ENCODE measurements at regions not wholly inside any gene's neighbourhood (a gene's known extent, or its start where the extent isn't known, plus 50 kb on each side); places are given as distances from the start of the nearest gene placed in this dataset.
"Not testable (repeated sequence)": the region's sequence is repeated elsewhere in the genome, so short reads cannot be mapped to it uniquely, and the experiment has no call there.

DNA sequence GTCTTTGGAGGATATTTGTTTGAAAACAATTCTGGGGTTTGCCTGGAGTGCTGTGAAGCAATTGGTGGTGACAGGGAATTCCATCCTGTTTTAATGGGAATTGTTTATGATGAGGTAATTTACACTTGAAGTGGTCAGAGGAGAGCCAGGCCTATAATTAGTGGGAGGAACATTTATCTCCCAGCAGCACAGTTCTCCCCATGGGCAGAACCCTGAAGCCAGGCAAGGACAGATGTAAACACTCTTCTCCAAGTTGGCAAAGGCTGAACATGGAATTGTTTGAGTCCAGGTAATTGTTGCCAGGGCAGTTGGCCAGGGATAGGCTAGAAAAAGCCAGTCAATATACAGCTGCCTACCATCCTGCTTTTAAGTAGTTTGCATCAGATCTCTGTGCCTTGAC is 789.7 kb downstream of the FRK start:
- no peak for DNase-seq (ENCODE audit: low read depth, low spot score)

DNA sequence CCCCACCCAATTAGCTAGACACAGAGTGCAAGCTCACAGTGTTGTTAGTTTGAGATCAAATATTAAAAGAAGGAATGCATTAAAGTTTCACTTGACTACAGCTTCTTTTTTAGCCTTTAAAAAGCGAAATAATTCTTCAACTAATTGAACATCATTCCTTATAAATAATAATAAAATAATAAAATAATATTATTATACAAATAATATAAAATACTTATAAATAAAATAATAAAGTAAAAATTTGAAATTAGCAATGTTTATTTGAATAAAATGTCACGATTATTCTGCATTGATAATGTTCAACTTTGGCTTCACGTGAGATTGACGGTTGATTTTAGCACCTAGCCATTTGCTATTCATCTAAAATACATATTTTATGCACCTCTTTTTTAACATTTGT is 819.3 kb downstream of the FRK start:
- DNase-seq (ENCODE audit: low read depth, low spot score), result no peak

DNA sequence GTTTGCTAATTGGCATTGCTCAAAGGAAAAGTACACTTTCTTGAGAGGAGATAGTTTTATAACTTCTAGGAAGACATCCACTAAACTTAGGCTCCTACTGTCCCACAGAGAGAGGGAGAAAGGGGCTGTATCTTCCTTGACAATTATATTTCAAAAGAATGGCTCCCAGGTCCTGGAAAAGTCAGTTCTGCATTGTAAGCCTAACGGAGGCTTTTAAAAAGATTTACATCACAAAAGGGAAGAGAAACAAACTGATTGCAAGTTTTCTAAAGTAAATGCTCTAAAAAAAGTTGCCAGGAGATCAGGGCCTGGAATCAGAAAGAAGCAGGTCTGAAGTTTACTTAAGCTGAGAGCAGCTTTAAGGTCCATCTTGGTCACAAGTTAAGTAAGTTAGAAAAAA is 839.5 kb downstream of the FRK start:
- no peak for DNase-seq (ENCODE audit: low read depth, low spot score)

DNA sequence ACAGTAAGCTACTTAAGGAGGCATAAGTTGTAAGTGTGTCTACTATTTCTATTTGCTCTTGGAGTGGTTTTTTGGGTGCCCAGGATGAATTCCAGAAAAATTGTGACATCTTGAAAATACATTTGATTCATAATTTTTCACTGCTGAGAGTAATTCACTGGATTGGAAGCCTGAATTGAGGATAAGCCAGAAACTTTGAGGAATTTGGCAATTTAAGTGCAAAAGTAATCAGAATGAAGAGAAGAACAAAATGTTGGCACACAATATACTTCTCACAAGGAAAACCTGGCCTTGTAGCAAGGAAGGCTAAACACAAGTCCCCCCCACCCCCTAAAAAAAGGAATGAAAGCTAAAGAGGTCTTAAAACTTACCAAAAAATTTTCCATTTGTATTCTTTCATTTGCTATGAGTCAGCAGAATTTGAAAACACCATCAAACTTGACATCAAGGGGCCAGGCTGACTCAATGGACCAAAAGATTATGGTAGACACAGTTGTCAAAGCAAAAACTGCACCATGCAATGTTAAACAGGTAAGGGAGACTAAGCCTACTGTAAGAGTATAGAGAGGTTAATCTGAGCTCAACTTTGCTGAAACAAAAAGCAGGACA is 840.0 kb downstream of the FRK start:
- DNase-seq (ENCODE audit: low read depth, low spot score), result no peak

DNA sequence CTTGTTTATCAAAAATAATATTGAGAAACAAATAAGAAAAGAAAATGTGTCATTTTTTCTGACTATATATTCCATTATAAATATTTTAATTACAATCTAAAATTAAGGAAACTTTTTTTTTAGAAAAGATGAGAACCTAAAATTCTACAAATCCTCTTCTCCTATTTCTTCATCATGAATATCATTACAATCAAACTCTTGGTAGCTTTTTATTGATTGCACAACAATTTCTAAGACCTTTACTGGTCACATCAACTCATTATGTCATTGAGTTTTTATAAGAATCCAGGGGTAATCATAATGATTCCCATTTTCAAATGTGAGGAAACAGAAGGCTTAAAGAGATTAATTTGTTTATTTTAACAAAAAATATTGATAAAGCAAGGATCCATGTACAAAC is 841.0 kb downstream of the FRK start:
- DNase-seq (ENCODE audit: low read depth, low spot score), result no peak

DNA sequence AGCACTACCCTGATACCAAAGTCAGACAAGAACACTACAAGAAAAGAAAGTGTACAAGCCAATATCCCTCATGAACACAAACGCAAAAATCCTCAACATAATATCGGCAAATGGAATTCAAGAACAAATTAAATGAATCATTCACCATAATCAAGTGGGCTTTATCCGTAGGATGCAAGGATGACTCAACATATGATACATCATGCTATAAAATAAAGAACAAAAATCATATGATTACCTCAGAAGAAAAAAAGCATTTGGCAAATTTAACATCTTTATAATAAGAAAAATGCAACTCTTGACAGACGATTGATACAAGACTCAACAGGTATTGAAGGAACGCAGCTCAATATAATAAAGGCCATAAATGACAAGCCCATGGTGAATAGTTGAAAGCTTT is 843.9 kb downstream of the FRK start:
- DNase-seq (ENCODE audit: low read depth, low spot score), result no peak

DNA sequence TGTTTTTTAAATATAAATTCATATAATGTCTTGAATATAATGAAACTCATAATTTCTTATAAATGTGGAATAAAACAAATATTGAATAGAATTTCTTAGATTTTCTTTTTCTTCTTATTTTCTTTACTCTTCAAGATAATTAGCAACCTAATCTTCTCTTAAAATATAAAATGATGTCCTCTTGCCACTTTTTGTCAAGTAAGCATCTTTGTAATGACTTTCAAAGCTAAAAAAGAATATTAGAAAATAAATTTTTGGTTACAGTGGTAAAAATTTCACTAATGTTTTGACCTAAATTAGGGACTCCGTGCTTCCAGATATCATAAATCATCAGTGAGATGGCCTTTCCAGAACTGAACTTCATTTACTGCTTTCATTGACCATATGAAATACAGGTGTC is 846.4 kb downstream of the FRK start:
- no peak for DNase-seq (ENCODE audit: low read depth, low spot score)

DNA sequence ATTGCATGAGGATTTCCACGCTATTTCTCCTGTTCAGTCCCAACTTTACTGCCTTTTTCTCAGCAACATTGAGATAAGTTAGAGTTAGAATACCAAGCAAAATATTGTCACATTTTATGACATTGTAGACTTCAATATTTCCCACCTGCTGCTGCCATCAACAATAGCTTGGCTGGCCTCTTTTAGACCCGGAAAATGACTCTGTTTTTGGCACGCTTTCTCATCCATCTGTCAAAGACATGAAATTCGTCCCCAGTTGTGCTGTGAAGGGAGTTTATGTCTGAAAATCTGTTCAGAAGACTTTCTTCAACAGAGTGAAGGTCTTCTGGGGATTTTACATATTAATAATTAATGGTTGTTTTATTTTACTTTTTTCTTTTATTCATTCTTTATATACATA is 857.3 kb downstream of the FRK start:
- DNase-seq (ENCODE audit: low read depth, low spot score), result no peak

DNA sequence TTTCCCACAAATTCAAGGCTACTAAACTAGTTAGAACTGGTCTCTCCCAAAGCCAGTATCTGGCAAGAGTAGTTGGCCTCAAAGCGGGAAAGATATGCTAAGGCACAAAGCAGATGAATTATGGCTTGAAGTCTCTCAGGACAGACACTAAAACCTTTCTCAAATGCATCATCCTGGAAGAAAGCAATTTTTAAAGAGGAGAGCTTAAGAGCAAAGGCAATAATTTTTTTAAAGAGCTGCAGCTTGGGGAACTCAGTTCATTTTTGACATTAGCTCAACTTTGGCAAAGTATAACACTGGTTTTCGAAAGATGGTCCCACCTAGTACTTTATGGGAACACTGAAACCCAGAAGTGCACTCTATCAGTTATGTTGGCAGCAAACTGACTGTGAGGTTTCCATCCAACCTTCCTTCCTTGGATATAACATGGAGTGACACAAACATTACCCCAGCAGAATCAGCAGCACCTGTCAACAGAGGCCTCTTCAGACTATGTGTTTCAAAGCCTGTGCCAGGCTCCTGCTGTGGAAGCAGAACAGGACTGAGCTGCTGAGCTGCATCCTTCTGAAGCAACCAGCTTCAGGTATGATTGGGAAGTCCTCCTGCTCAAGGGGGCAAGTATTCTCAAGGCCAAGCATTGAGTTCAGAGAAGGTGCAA is 852.3 kb upstream of the HS3ST5 start:
- DNase-seq (ENCODE audit: low read depth, low spot score), result no peak

DNA sequence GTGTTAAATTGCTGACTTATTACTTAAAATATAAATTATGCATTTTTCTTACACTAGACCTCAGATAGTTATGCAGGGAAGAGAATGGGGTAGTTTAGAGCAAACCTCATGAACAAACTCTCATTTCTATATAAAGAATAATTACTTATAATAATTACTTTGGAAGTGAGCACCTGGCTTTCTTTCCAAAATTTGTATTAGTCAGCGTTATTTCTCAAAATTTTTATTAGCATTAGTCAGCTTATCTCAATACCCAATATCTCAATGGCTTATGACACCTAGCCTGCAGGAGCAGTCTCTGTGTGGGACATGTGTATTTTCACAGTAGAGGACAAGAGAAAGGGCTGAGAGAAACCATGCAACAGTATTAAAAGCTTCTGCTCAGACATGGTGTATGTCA is 849.2 kb upstream of the HS3ST5 start:
- no peak for DNase-seq (ENCODE audit: low read depth, low spot score)

DNA sequence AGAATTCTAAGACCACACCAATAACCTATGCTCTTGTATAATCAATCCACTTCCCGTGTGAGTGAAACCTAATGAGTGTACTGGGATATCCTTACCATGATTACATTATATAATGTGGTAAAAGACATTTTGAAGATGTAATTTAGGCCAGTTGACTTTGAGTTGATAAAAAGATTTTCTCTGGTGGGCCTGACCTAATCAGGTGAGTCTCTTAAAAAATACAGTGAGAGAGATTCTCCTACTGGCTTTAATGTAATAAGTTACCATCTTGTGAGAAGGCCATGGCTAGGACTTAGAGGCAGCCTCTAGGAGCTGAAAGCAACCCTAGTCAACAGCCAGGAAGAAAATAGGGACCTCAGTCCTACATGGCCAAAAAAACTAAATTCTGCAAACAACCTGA is 847.7 kb upstream of the HS3ST5 start:
- DNase-seq (ENCODE audit: low read depth, low spot score), result no peak

DNA sequence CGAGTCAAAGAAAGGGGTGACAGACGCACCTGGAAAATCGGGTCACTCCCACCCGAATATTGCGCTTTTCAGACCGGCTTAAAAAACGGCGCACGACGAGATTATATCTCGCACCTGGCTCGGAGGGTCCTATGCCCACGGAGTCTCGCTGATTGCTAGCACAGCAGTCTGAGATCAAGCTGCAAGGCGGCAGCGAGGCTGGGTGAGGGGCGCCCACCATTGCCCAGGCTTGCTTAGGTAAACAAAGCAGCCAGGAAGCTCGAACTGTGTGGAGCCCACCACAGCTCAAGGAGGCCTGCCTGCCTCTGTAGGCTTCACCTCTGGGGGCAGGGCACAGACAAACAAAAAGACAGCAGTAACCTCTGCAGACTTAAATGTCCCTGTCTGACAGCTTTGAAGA is 832.6 kb upstream of the HS3ST5 start:
- not testable (repeated sequence) for DNase-seq (ENCODE audit: low read depth, low spot score)

DNA sequence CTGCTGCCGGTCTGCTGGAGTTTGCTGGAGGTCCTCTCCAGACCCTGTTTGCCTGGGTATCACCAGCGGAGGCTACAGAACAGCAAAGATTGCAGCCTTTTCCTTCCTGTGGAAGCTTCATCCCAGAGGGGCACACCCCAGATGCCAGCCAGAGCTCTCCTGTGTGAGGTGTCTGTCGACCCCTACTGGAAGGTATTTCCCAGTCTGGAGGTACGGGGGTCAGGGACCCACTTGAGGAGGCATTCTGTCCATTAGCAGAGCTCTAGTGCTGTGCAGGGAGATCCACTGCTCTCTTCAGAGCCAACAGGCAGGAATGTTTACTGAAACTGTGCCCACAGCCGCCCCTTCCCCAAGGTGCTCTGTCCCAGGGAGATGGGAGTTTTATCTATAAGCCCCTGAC is 823.1 kb upstream of the HS3ST5 start:
- DNase-seq (ENCODE audit: low read depth, low spot score), result not testable (repeated sequence)

DNA sequence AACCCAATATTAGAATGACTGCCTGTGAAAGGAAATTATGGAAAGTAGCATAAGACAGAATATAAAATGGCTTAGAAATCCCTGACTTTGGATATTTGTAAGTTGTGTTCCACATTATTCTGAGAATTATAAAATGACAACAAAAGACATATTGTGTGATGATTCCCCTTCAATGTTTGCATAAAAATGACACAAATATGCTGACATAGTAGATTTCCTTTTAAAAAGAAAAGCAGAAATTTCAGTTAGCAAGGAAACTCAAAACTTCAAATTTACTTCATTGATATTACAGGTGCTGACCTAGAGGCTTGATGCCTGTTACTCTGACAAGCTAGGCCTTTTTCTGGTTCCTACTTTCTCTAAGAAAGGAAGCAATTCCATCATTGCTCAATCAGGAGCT is 816.9 kb upstream of the HS3ST5 start:
- DNase-seq (ENCODE audit: low read depth, low spot score), result no peak

DNA sequence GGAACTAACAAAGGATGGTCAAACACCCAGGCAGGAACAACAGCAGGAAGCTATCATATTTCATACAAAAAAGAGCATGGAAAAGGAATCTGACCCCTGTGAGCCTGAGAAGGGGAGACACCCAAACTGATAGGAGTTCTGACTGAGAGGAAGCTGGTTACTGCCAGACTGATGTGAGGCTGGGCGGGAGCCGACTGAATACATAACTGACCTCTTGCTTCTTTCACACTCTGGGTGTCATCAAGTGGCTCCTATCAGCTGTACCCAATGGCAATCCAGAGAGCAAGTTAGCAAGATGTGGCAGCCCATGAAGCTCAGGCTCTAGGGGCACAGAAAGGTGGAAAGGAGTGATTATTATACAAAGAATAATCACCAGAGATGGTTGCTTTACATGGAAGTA is 795.1 kb upstream of the HS3ST5 start:
- no peak for DNase-seq (ENCODE audit: low read depth, low spot score)

DNA sequence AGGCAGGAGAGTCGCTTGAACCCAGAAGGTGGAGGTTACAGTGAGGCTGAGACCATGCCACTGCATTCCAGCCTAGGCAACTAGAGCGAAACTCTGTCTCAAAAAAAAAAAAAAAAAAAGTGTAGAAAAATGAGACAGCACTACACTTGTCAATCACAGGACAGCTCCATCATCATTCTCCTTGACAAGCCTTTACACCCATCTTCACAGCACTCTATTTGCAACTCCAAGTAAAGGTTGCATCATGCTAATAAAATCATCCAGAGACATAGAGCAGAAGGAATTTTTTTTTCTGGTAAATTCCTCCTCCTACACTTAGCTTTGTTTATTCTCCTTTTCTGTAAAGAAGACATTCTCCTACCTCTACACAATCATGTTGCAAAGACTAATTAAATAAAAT is 791.0 kb upstream of the HS3ST5 start:
- DNase-seq (ENCODE audit: low read depth, low spot score), result no peak

DNA sequence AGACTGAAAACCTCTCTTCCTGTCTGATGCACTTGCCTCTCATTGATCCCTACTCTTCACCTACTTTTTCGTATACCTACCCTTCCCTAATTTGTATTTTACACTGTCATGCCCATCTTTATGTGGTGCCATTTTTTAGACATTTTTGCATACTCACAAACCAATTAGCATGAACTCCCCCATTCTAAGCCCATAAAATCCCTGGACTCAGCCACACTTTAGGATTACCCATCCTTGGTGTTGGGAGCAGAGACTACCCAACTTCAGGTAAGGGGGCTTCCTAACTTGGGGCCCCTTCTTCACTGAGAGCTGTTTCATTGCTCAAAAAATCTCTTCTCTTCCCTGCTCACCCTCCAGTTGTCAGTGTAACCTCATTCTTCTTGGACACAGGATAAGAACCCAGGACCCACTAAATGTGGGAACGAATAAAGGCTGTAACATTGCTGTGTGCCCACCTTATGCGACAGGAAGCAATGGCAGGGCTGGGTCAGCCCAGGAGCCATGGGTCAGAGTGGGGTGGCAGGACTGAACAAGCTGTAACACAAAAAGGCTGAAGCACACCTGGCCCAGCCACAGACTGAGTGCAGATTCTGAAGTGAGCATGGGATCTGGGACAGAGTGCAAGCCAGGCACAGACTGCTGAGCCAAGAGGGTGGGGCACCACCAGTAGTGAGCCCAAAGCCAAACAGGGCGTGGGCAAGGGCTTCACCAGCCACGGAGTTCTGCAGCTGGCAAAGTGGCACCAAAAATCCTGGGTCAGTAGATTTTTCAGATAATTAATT is 789.1 kb upstream of the HS3ST5 start:
- no peak for DNase-seq (ENCODE audit: low read depth, low spot score)

DNA sequence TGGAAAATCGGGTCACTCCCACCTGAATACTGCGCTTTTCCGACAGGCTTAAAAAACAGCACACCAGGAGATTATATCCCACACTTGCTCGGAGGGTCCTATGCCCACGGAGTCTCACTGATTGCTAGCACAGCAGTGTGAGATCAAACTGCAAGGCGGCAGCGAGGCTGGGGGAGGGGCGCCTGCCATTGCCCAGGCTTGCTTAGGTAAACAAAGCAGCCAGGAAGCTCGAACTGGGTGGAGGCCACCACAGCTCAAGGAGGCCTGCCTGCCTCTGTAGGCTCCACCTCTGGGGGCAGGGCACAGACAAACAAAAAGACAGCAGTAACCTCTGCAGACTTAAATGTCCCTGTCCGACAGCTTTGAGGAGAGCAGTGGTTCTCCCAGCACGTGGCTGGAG is 778.7 kb upstream of the HS3ST5 start:
- DNase-seq (ENCODE audit: low read depth, low spot score), result not testable (repeated sequence)

DNA sequence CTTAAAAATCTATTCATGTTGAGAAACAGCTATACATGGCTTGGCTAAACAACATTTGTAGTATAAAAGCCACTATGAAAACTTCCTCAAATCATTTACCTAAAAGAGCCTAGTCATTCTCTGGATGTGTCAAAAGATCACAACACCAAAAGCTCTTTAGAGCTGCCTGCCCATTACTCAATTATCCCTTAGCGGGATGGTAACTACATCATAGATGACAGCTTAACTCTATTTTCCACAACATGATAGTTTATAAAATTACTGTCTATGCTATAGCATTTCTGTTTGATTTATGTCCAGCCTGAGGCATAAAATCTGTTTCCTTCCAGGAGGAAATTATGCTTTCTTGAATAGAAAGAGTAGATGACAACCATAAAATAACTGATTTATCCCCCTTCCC is 777.6 kb upstream of the HS3ST5 start:
- no peak for DNase-seq (ENCODE audit: low read depth, low spot score)

DNA sequence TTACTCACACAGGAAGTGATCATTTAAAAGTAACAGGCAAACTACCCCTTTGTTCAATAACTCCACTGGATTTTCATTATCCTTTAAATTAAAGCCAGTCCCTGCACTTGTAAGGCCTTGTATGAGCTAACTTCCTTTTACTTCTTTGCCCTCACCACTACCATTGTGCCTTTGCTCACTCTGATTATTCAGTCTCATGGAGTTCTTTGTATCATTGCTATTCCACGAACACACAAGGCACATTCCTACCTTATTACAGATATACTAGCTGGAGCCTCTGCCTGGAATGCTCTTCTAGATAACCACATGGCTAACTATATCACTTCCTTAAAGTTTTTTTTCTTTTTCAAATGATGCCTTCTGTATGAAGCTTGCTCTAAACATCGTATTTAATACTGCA is 748.6 kb upstream of the HS3ST5 start:
- DNase-seq (ENCODE audit: low read depth, low spot score), result no peak

DNA sequence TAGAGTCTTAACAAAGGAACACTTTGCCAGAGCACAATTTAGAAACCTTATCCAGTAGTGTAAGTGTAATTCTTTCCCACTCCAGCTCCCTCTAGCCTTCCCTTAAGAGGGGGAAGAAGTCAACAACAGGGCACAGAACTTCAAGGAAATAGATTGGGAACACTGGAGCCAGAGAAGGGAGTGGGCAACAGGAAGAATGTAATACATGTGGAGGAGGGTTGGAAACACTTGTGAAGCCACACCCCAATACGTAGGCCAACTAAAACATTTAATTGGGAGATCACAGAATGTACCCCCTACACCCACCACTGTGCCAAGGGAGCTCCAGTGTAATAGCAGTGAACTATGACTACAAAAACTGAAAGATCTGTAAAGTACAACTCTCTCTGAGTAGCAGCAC is 735.7 kb upstream of the HS3ST5 start:
- DNase-seq (ENCODE audit: low read depth, low spot score), result no peak

DNA sequence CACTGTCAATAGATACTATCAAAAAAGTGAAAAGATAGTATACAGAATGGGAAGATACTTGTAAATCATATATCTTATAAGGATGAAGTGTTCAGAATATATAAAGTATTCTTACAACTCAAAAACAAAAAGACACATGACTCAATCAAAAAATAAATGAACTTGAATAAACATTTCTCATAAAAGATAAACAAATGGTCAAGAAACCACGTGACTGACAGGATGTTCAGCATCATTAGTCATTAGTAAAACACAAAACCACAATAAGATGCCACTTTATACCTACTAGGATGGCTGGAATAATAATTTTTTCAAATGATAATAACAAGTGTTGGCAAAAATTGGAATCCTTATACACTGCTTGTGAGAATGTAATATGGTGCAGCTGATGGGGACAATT is 729.1 kb upstream of the HS3ST5 start:
- no peak for DNase-seq (ENCODE audit: low read depth, low spot score)

All from smooth muscle cell of the brain vasculature (primary cell).